HG03097 (cell line): ENCODE measurements at regions not wholly inside any gene's neighbourhood (a gene's known extent, or its start where the extent isn't known, plus 50 kb on each side); places are given as distances from the start of the nearest gene placed in this dataset.

Experiments
- ATAC-seq: cut with Tn5 transposase; IDR thresholded peaks from one replicate; pipeline ENCODE4 v1.9.1; 2021; ENCODE audit not compliant: unreplicated experiment, low FRiP score

- no peak for ATAC-seq
These were observed 51.6 kb upstream of the TMEFF2 start for GRCh38 chr2:192246297-192246696.

GRCh38 chr2:192245329-192245728 is 50.6 kb upstream of the TMEFF2 start:
- ATAC-seq, result no peak
